ENCODE measurements at regions not wholly inside any gene's neighbourhood (a gene's known extent, or its start where the extent isn't known, plus 50 kb on each side); places are given as distances from the start of the nearest gene placed in this dataset.

GRCh38 chr5:153039501-153039900 lies 451.0 kb upstream of the GRIA1 start:
- no peaks in the 10 kb centered on the region for H3K9me3 ChIP-seq
- intact Hi-C loops (cut with DNase I) = no loop called here
- H3K4me3 ChIP-seq = no peak overlapping the region
- no peaks in the 10 kb centered on the region for H3K36me3 ChIP-seq
- no peak overlapping the region for H3K27ac ChIP-seq
- H3K4me1 ChIP-seq = no peaks in the 10 kb centered on the region
- TF ChIP-seq, protein P1, sequence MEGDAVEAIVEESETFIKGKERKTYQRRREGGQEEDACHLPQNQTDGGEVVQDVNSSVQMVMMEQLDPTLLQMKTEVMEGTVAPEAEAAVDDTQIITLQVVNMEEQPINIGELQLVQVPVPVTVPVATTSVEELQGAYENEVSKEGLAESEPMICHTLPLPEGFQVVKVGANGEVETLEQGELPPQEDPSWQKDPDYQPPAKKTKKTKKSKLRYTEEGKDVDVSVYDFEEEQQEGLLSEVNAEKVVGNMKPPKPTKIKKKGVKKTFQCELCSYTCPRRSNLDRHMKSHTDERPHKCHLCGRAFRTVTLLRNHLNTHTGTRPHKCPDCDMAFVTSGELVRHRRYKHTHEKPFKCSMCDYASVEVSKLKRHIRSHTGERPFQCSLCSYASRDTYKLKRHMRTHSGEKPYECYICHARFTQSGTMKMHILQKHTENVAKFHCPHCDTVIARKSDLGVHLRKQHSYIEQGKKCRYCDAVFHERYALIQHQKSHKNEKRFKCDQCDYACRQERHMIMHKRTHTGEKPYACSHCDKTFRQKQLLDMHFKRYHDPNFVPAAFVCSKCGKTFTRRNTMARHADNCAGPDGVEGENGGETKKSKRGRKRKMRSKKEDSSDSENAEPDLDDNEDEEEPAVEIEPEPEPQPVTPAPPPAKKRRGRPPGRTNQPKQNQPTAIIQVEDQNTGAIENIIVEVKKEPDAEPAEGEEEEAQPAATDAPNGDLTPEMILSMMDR (IDR thresholded peaks at IDR 0.05) = no peak
- no peaks in the 10 kb centered on the region for H3K27me3 ChIP-seq (ENCODE audit: low read depth)
- ATAC-seq = no peak
- DNase-seq = no peak

- ATAC-seq = no peak
- intact Hi-C loops (cut with DNase I) = no loop called here
- Histone ChIP-seq H3K27ac (no peak overlapping the region), H3K4me1 (no peaks in the 10 kb centered on the region), H3K4me3 (no peak overlapping the region), H3K9me3 (no peaks in the 10 kb centered on the region), H3K27me3 (ENCODE audit: low read depth) (no peaks in the 10 kb centered on the region), H3K36me3 (no peaks in the 10 kb centered on the region)
- no peak for DNase-seq
- TF ChIP-seq, protein P1 (IDR thresholded peaks at IDR 0.05) = no peak
Observed at GRCh38 chr5:153043886-153044285, 446.6 kb upstream of the GRIA1 start.

DNA sequence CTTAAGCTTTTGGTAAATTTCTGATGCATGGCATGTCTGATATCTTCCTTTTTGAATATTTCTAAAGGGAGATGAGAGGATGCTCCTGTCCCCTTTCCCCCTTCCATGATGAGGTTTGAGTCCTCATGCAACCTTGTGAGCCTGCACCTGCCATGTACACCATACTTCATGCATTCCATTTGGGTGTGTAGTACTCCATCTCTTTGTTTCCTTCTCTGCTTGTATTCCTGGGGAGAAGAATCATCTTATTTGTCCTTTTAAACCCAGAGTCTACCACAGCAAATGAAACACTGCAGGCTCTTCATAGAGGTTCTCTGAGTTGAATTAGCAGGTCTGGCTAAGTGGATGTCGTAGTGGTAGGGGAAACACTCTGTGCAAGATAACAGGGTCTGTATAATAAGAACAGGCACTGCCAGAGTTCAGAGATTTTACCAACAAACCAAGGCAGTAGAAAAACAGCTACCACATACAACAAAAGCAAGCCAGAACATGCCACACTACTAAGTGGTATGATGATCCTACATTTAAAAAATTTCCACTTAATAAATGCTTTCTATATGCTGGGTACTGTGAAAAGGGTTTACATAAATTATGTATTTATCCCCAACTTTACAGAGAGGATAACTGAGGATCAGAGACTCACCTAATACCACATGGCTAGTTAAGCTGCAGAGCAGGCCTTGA lies 439.8 kb upstream of the GRIA1 start:
- TF ChIP-seq, protein P1 (IDR thresholded peaks at IDR 0.05) = no peak
- intact Hi-C loops (cut with DNase I) = no loop called here
- H3K27me3 ChIP-seq (ENCODE audit: low read depth) = no peaks in the 10 kb centered on the region
- H3K4me1 ChIP-seq = no peaks in the 10 kb centered on the region
- H3K27ac ChIP-seq = no peak overlapping the region
- H3K4me3 ChIP-seq = no peak overlapping the region
- ATAC-seq = no peak
- H3K9me3 ChIP-seq = no peaks in the 10 kb centered on the region
- no peak for DNase-seq
- H3K36me3 ChIP-seq = no peaks in the 10 kb centered on the region

GRCh38 chr5:153066281-153066680 lies 424.2 kb upstream of the GRIA1 start:
- H3K27me3 ChIP-seq (ENCODE audit: low read depth) = no peaks in the 10 kb centered on the region

DNA sequence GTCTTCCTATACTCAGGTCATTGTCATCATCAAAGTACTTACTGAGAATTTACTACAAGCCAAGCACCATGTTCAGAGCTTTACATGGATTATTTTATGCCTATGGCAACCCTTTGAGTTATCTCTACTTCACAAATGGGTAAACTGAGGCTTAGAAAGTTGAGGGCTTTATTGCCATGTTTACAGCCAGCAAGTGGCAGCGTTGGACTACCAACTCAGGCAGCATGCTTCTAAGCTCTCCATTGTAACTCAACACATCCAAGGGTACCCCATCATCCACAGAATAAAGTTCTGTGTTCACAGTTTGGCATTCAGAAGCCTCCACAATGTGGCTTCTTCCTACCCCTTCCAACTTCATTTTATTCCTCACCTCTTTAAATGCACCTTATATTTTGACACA lies 422.6 kb upstream of the GRIA1 start:
- no peaks in the 10 kb centered on the region for H3K27me3 ChIP-seq (ENCODE audit: low read depth)
- TF ChIP-seq, protein P1 (IDR thresholded peaks at IDR 0.05) = no peak
- ATAC-seq = no peak
- H3K9me3 ChIP-seq = no peaks in the 10 kb centered on the region
- no peaks in the 10 kb centered on the region for H3K4me1 ChIP-seq
- H3K4me3 ChIP-seq = no peak overlapping the region
- intact Hi-C loops (cut with DNase I) = no loop called here
- no peaks in the 10 kb centered on the region for H3K36me3 ChIP-seq
- H3K27ac ChIP-seq = no peak overlapping the region
- no peak for DNase-seq

More at GRCh38 chr5:153066281-153066680, 424.2 kb upstream of the GRIA1 start:
- no peak overlapping the region for H3K27ac ChIP-seq
- TF ChIP-seq, protein P1 (IDR thresholded peaks at IDR 0.05) = no peak
- ATAC-seq = no peak
- H3K4me1 ChIP-seq = no peaks in the 10 kb centered on the region
- intact Hi-C loops (cut with DNase I) = no loop called here
- H3K4me3 ChIP-seq = no peak overlapping the region
- no peak for DNase-seq
- no peaks in the 10 kb centered on the region for H3K36me3 ChIP-seq
- H3K9me3 ChIP-seq = no peaks in the 10 kb centered on the region

Data from lower lobe of right lung (tissue), 2 donors.